ENCODE measurements at regions not wholly inside any gene's neighbourhood (a gene's known extent, or its start where the extent isn't known, plus 50 kb on each side); places are given as distances from the start of the nearest gene placed in this dataset.
"Not testable (repeated sequence)": the region's sequence is repeated elsewhere in the genome, so short reads cannot be mapped to it uniquely, and the experiment has no call there.

GRCh38 chr6:74044417-74045096 lies 348.6 kb downstream of the CD109 start:
- no peak overlapping the region for H3K4me3 ChIP-seq (ENCODE audit: low read depth, low read length)
- TF ChIP-seq, protein P1, sequence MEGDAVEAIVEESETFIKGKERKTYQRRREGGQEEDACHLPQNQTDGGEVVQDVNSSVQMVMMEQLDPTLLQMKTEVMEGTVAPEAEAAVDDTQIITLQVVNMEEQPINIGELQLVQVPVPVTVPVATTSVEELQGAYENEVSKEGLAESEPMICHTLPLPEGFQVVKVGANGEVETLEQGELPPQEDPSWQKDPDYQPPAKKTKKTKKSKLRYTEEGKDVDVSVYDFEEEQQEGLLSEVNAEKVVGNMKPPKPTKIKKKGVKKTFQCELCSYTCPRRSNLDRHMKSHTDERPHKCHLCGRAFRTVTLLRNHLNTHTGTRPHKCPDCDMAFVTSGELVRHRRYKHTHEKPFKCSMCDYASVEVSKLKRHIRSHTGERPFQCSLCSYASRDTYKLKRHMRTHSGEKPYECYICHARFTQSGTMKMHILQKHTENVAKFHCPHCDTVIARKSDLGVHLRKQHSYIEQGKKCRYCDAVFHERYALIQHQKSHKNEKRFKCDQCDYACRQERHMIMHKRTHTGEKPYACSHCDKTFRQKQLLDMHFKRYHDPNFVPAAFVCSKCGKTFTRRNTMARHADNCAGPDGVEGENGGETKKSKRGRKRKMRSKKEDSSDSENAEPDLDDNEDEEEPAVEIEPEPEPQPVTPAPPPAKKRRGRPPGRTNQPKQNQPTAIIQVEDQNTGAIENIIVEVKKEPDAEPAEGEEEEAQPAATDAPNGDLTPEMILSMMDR (IDR thresholded peaks at IDR 0.05; ENCODE audit: low read depth, low read length, missing control alignments) = no peak
- in situ Hi-C loops (cut with HindIII; ENCODE audit: low sequenced_read_pairs) = no loop called here
- no peak for DNase-seq (ENCODE audit: low read depth)

- in situ Hi-C loops (cut with HindIII; ENCODE audit: low sequenced_read_pairs) = no loop called here
- H3K4me3 ChIP-seq (ENCODE audit: low read depth, low read length) = no peak overlapping the region
- TF ChIP-seq, protein P1 (IDR thresholded peaks at IDR 0.05; ENCODE audit: low read depth, low read length, missing control alignments) = no peak
- DNase-seq (ENCODE audit: low read depth) = no peak
These were observed 345.4 kb downstream of the CD109 start for GRCh38 chr6:74041420-74041819.

GRCh38 chr6:74018825-74019224 lies 322.8 kb downstream of the CD109 start:
- no peak for DNase-seq (ENCODE audit: low read depth)

DNA sequence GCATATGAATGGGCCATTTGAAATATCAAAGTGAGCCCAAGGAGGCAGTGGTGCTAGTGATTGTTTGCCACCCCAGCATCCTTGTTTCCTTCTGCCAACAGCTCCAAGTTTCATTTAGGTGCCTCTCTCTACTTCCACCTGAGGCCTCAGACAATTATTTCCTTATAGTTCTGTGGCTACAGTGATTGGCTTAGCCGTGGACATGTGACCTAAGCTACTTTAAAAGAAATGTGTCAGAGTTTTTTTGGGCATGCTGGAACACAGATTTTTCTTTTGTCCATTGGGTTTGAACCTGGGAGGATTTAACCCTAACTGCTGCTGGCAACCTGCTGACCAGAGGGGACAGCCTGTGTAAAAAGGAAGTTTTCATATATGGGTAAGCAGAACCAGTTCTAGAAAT lies 319.4 kb downstream of the CD109 start:
- in situ Hi-C loops (cut with HindIII; ENCODE audit: low sequenced_read_pairs) = no loop called here
- DNase-seq (ENCODE audit: low read depth) = no peak
- TF ChIP-seq, protein P1 (IDR thresholded peaks at IDR 0.05; ENCODE audit: low read depth, low read length, missing control alignments) = no peak
- no peak overlapping the region for H3K4me3 ChIP-seq (ENCODE audit: low read depth, low read length)

More at GRCh38 chr6:74018825-74019224, 322.8 kb downstream of the CD109 start:
- in situ Hi-C loops (cut with HindIII; ENCODE audit: low sequenced_read_pairs) = no loop called here
- H3K4me3 ChIP-seq (ENCODE audit: low read depth, low read length) = no peak overlapping the region
- TF ChIP-seq, protein P1 (IDR thresholded peaks at IDR 0.05; ENCODE audit: low read depth, low read length, missing control alignments) = no peak

DNA sequence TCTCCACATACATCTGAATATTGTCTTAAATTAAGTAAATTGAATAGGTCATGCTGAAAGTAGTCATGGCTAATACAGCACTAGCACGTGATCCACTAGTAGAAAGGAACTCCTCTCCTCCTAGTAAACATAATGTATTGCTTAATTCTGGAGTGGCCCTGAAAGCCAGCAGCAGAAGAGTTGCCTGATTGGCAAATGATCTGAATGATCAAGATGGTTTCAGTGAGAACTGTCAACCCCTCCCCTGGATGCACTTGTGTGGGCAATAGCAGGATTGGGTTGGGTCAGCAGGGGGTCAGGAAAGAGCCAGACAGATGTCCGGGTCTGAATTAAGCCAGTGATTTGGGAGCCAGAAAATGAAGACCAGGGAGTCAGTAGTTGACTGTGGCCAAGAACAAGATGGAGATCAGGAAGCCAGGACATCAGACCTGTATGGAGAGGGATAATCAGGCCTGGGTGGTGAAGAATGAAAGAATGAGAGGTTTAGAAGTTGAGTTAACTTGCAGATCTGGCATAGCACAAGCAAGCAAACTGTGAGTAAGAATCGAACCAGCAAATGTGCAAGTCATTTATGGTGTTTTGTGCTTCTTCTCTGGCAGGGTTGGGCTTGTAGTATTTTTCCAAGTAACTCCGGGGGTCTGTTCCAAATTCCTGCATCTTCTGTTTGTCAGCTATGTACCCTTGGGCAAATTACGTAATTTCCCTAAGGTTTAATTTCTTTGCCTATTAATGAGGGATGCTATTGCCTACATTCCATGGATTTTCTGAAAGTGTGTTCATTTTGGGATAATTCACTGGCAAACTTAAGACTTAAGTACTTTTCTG lies 304.9 kb downstream of the CD109 start:
- in situ Hi-C loops (cut with HindIII; ENCODE audit: low sequenced_read_pairs) = no loop called here
- TF ChIP-seq, protein P1 (IDR thresholded peaks at IDR 0.05; ENCODE audit: low read depth, low read length, missing control alignments) = no peak
- no peak for DNase-seq (ENCODE audit: low read depth)
- no peak overlapping the region for H3K4me3 ChIP-seq (ENCODE audit: low read depth, low read length)

DNA sequence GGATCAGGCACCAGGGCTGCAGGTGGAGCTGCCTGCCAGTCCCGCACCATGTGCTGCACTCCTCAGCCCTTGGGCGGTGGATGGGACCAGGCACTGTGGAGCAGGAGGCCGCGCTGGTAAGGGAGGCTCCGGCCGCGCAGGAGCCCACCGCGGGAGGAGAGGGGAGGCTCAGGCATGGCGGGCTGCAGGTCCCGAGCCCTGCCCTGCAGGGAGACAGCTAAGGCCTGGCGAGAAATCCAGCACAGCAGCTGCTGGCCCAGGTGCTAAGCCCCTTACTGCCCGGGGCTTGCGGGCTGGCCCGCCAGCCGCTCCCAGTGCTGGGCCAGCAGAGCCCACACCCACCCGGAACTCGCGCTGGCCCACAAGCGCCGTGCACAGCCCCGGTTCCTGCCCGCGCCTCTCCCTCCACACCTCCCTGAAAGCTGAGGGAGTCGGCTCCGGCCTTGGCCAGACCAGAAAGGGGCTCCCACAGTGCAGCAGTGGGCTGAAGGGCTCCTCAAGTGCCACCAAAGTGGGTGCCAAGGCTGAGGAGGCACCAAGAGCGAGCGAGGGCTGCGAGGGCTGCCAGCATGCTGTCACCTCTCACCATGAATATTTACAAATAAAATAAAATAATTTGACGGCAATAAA lies 294.7 kb downstream of the CD109 start:
- H3K4me3 ChIP-seq (ENCODE audit: low read depth, low read length); in situ Hi-C loops (cut with HindIII; ENCODE audit: low sequenced_read_pairs); DNase-seq (ENCODE audit: low read depth): not testable (repeated sequence)
